Skeletal muscle cell (primary cell): ENCODE measurements at regions not wholly inside any gene's neighbourhood (a gene's known extent, or its start where the extent isn't known, plus 50 kb on each side); places are given as distances from the start of the nearest gene placed in this dataset.
A peak's percentile ranks its signal among the peaks of the same experiment; 100 is the strongest.

Source experiments
- DNase-seq: peaks from one replicate; pipeline ENCODE4 v3.0.0-alpha.2; 2010; ENCODE audit warnings: low read depth
- H3K4me3 ChIP-seq: 2 replicates; pipeline ENCODE4 v1.5.1; 2011; ENCODE audit warnings: low read depth, mild to moderate bottlenecking, control low read depth, low read length, moderate library complexity

GRCh38 chr7:11895337-11895736 lies 63.3 kb upstream of the THSD7A start:
- no peak overlapping the region for H3K4me3 ChIP-seq
- DNase-seq, result no peak

- H3K4me3 ChIP-seq, result no peak overlapping the region
- DNase-seq, result no peak
These were observed 64.7 kb upstream of the THSD7A start for GRCh38 chr7:11896663-11897062.

GRCh38 chr7:11899247-11899646 lies 67.2 kb upstream of the THSD7A start:
- no peak overlapping the region for H3K4me3 ChIP-seq
- no peak for DNase-seq

- no peak overlapping the region for H3K4me3 ChIP-seq
- no peak for DNase-seq
These were observed 78.3 kb upstream of the THSD7A start for GRCh38 chr7:11910253-11910652.

GRCh38 chr7:11911900-11912299 lies 79.9 kb upstream of the THSD7A start:
- H3K4me3 ChIP-seq, result no peak overlapping the region
- DNase-seq, result no peak

GRCh38 chr7:11914645-11915044 lies 82.6 kb upstream of the THSD7A start:
- no peak overlapping the region for H3K4me3 ChIP-seq
- DNase-seq, result no peak

- no peak for DNase-seq
- no peak overlapping the region for H3K4me3 ChIP-seq
These were observed 91.5 kb upstream of the THSD7A start for GRCh38 chr7:11923376-11923930.

- H3K4me3 ChIP-seq, result no peak overlapping the region
- DNase-seq, result no peak
These were observed 99.3 kb upstream of the THSD7A start for GRCh38 chr7:11931307-11931706.

GRCh38 chr7:11934796-11935195 lies 102.8 kb upstream of the THSD7A start:
- DNase-seq, result no peak
- H3K4me3 ChIP-seq, result no peak overlapping the region

GRCh38 chr7:11935905-11936304 lies 103.9 kb upstream of the THSD7A start:
- peak; percentile 12 for DNase-seq
- no peak overlapping the region for H3K4me3 ChIP-seq

GRCh38 chr7:11946794-11947193 lies 114.8 kb upstream of the THSD7A start:
- no peak for DNase-seq
- H3K4me3 ChIP-seq, result no peak overlapping the region

- no peak for DNase-seq
- H3K4me3 ChIP-seq, result no peak overlapping the region
These were observed 118.3 kb upstream of the THSD7A start for GRCh38 chr7:11950281-11950680.

- DNase-seq, result no peak
- H3K4me3 ChIP-seq, result no peak overlapping the region
These were observed 118.9 kb upstream of the THSD7A start for GRCh38 chr7:11950942-11951341.

GRCh38 chr7:11951909-11952308 lies 119.9 kb upstream of the THSD7A start:
- DNase-seq, result no peak

GRCh38 chr7:11952972-11953371 lies 121.0 kb upstream of the THSD7A start:
- no peak overlapping the region for H3K4me3 ChIP-seq
- DNase-seq, result no peak

More at GRCh38 chr7:11951909-11952308, 119.9 kb upstream of the THSD7A start:
- no peak overlapping the region for H3K4me3 ChIP-seq

- DNase-seq, result no peak
- H3K4me3 ChIP-seq, result no peak overlapping the region
These were observed 125.0 kb upstream of the THSD7A start for GRCh38 chr7:11956991-11957390.

- DNase-seq, result no peak
- H3K4me3 ChIP-seq, result no peak overlapping the region
These were observed 126.0 kb upstream of the THSD7A start for GRCh38 chr7:11957956-11958355.

GRCh38 chr7:11959121-11959520 lies 127.1 kb upstream of the THSD7A start:
- H3K4me3 ChIP-seq, result no peak overlapping the region
- DNase-seq, result no peak

- no peak overlapping the region for H3K4me3 ChIP-seq
- no peak for DNase-seq
These were observed 128.6 kb upstream of the THSD7A start for GRCh38 chr7:11960621-11961020.

GRCh38 chr7:11969643-11970042 lies 137.6 kb upstream of the THSD7A start:
- no peak for DNase-seq
- H3K4me3 ChIP-seq, result no peak overlapping the region

- H3K4me3 ChIP-seq, result no peak overlapping the region
- DNase-seq, result no peak
These were observed 138.1 kb upstream of the THSD7A start for GRCh38 chr7:11970132-11970531.

- no peak for DNase-seq
- H3K4me3 ChIP-seq, result no peak overlapping the region
These were observed 153.4 kb upstream of the THSD7A start for GRCh38 chr7:11985376-11985775.
